Amniotic epithelial cell (primary cell): ENCODE measurements at regions not wholly inside any gene's neighbourhood (a gene's known extent, or its start where the extent isn't known, plus 50 kb on each side); places are given as distances from the start of the nearest gene placed in this dataset.
"Not testable (repeated sequence)": the region's sequence is repeated elsewhere in the genome, so short reads cannot be mapped to it uniquely, and the experiment has no call there.

Source experiments
- DNase-seq: peaks from one replicate; pipeline ENCODE4 v3.0.0-alpha.2; 2010; ENCODE audit warnings: low read depth

DNA sequence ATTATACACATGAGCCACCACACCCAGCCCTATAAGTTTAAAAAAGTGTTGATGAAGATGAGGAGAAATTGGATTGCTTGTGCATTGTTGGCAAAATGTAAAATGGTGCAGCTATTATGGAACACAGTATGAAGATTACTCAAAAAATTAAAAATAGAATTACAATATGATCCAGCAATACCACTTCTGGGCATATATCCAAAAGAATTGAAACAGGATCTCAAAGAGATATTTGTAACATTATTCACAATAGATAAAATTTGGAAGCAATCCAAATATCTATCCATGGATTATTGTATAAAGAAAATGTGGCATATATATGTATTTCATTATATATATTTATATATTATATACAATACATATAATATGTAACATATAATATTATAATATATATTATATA lies 515.6 kb upstream of the GNPDA2 start:
- no peak for DNase-seq

- DNase-seq, result no peak
Measured at GRCh38 chr4:45229206-45229605, 502.9 kb upstream of the GNPDA2 start.

DNA sequence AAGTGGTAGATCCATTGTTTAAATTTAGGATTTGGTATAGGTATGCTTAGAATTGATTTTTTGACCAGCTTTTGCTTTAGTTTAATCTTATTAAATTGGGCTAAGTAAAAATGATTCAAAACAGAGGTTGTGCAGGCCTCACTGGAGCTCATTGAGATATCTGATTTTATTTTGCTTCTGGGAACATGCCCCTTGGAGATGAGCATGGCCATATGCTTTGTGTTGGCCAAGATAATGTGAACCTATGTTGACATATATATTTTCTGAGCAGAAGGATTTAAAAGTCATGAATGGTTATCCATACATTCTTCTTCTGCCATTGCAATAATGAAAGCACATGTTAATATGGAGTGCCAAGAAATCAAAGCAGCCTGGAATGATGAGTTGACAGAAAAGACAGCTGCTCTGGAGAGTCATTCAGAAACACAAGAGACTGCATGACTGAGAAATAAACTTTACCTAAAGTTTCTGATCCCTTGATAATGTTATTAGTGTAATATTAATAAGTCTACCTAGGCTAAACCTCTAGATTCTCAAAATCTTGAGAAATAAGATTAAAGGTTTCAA lies 489.7 kb upstream of the GNPDA2 start:
- DNase-seq, result no peak

DNA sequence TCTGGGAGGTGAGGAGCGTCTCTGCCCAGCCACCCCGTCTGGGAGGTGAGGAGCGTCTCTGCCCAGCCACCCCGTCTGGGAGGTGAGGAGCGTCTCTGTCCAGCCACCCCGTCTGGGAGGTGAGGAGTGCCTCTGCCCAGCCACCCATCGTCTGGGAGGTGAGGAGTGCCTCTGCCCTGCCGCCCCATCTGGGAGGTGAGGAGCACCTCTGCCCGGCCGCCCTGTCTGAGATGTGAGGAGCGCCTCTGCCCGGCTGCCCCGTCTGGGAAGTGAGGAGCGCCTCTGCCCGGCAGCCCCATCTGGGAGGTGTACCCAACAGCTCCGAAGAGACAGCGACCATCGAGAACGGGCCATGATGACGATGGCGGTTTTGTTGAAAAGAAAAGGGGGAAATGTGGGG lies 482.1 kb upstream of the GNPDA2 start:
- DNase-seq, result not testable (repeated sequence)

DNA sequence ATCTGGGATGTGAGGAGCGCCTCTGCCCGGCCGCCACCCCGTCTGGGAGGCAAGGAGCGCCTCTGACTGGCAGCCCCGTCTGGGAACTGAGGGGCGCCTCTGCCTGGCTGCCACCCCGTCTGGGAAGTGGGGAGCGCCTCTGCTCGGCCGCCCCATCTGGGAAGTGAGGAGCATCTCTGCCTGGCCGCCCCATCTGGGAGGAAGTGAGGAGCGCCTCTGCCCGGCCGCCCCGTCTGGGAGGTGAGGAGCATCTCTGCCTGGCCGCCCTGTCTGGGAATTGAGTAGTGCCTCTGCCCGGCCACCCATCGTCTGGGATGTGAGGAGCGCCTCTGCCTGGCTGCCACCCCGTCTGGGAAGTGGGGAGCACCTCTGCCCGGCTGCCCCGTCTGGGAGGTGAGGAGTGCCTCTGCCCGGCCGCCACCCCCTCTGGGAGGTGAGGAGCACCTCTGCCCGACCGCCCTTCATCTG lies 481.5 kb upstream of the GNPDA2 start:
- not testable (repeated sequence) for DNase-seq

GRCh38 chr4:45207241-45207863 lies 481.0 kb upstream of the GNPDA2 start:
- DNase-seq, result not testable (repeated sequence)

GRCh38 chr4:45199736-45200135 lies 473.4 kb upstream of the GNPDA2 start:
- DNase-seq, result peak; percentile 6

DNA sequence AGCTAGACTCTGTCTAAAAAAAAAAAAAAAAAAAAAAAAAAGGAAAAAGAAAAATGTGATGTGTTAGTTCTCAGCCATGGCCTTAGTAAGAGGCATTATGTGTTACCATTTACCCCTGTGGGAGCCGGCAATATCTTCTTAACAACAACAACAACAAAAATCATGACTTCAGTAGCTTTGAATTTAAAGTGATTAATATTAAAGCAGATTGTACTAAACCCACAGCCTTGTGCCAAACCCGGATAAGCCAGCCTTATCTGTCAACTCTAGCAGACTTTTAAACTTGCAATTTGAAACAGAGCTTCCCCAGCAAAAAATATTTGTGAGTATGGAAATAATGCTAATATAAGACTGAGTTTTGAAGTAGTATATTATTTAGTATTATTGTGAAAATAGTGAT lies 462.1 kb upstream of the GNPDA2 start:
- DNase-seq, result no peak

- DNase-seq, result no peak
Measured at GRCh38 chr4:45186249-45186648, 459.9 kb upstream of the GNPDA2 start.

DNA sequence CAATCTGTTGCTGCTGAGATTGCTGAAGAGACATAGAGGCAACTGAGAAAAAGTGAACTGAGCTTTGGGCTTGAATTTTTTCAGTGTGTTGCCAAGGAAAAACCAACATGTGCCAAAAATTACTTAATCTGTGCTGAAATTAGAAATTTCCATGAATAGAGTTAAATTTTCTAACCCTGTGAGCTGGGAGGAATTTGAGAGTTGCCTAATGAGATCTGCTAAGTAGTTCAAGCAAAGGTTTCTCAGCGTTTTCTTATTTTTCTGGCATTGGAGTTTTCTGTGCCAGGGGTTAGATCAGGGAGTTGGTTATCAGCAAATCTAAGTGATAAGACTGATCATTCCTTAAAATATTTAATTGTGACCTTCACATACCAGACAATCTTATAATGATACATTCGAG lies 457.5 kb upstream of the GNPDA2 start:
- DNase-seq, result no peak

DNA sequence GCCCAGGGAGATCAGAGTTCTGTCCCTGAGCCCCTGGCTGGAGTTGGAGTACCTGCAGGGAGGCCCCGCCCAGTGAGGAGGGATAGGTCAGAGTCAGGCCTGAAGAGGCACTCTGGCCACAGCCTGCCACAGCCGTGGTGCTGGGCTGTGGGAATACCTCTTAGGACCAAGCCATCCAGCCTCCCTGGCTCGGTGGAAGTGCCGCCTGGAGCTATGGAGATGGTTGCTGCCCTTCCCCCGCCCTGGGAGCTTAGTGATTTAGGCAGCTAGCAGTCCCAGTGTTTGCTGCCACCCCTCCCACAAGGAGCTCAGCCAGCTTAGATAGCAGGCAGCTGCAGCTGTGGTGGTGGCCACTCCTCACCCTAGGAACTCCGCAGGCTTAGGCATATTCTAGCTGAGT lies 446.3 kb upstream of the GNPDA2 start:
- no peak for DNase-seq

GRCh38 chr4:45160951-45161350 lies 434.6 kb upstream of the GNPDA2 start:
- no peak for DNase-seq

GRCh38 chr4:45155081-45155777 lies 428.9 kb upstream of the GNPDA2 start:
- peak; percentile 51 for DNase-seq

- peak; percentile 5 for DNase-seq
Measured at GRCh38 chr4:45147866-45148265, 421.5 kb upstream of the GNPDA2 start.

DNA sequence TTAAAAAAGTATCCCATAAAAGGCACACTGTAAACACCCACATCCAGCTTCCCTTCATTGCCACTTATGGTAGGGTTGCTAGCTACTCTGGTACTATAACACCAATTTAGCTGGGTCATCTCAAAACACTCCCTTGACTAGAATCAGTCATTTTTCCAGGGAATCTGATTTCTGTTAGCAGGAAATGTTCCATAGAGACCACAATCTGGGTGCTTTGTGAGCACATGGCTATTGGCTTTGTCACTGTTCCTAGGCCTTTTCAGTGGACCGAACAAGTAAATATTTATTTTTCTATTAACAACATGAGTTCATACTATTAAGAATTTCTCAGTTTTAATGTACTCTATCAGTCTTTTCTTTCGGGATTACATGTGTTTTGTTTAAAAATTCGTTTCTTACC lies 404.7 kb upstream of the GNPDA2 start:
- DNase-seq, result no peak

GRCh38 chr4:45122406-45122805 lies 396.1 kb upstream of the GNPDA2 start:
- DNase-seq, result no peak

DNA sequence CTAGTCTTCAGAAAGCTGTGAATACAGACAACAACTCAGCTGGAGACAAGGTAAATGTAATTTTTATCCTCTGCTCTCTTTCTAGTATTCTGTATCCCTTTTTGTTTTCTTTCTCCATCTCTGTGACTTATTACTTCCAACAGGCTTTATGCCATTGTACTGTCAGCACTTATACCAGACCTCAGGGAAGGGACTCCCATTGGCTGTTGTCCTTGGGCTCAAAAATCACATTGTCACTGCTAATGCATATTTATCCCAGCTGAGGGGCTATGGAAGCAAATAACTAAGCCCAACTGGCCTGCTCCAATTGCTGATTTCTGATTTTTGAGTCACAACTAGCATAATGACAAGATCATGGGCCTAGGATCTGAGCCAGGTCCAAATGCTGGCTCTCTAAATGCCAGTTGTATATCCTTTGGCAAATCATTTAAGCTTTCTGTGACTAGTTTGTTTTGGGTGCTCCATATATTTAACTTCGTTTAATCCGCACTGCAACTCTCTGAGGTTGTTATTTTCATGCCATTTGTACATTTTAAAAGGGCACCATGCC lies 395.1 kb upstream of the GNPDA2 start:
- no peak for DNase-seq

GRCh38 chr4:45120163-45120562 lies 393.8 kb upstream of the GNPDA2 start:
- no peak for DNase-seq

DNA sequence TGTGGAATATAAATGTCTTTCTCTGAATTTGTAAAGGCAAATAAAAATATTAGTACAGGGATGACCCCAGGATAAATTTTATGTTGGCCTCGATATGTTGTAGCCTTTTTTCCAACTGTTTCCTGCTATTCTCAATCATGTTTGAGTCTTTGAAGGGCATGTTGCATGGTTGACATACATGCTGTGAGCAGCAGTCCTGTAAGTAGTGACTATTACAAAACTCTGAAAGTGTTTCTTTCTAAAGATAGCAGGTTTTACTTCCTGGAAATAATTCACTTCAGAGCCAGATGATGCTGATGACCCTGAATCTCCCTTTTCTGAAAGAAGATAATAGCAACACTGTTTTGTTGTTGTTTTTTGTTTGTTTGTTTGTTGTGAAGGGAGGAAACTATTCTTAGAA lies 393.0 kb upstream of the GNPDA2 start:
- DNase-seq, result no peak

DNA sequence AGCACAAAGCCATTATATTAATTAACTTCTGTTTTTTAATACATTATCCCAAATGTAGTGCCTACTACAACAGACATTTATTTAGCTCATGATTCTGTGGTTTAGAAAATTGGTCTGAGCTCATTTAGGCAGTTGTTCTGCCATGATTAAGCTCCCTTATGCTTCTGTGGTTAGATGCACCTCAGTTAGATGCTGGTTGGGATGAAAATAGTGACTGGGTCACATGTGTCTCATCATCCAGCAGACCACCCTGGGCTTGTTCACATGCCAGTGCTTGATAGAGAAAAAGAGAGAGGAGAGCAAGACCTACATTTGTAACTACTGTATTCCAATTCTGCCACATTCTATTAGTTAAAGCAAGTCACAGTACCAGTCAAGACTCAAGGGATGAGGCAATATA lies 376.4 kb upstream of the GNPDA2 start:
- DNase-seq, result no peak

DNA sequence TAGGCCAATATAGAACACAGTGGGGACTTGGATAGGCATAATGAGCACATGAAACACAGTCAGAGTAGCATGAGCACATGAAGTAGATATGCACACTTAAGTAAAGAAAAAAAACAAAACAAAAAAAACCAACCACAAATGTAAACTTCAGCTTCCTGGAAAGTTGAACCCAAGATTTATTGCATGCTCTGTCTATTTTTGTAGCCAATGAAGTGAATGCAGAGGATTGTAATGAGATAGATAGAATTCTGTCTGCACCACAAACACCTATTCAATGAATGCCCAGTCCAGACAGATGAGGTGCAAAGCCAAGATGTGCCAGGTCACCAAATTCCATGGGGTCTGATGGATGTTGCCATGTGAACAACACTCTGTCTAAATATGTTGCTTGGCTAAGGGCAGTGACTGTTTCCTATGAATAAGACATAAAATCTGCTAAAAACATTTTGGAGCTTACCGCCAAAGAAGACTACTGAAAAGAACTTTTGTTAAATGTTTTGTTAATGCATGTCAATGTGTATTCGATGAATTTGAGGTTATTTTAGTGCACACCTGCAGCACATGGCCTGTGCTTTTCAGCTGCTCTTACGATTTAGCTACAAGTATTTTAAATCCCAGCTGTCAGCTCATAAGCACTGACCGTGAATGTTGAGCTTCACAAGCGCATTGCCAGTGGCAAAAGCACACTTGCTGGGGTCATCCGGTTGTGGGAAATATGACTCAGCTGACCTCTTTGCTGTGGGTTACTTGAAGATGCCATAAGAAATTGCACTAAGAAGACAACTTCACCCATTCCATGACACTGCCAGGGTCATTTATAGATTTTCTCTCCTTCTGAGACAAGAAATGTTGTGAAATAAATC lies 374.8 kb upstream of the GNPDA2 start:
- peak; percentile 7 for DNase-seq

GRCh38 chr4:45099471-45099870 lies 373.1 kb upstream of the GNPDA2 start:
- DNase-seq, result no peak
